NCI-H1436 (cell line): ENCODE measurements at regions not wholly inside any gene's neighbourhood (a gene's known extent, or its start where the extent isn't known, plus 50 kb on each side); places are given as distances from the start of the nearest gene placed in this dataset.

Source experiments
- DNase-seq: peaks from one replicate; lab custom pipeline; 2025; lab: John Stamatoyannopoulos, UW

- no peak for DNase-seq
Observed at GRCh38 chr7:30212701-30213111, 71.7 kb upstream of the ZNRF2 start.

DNA sequence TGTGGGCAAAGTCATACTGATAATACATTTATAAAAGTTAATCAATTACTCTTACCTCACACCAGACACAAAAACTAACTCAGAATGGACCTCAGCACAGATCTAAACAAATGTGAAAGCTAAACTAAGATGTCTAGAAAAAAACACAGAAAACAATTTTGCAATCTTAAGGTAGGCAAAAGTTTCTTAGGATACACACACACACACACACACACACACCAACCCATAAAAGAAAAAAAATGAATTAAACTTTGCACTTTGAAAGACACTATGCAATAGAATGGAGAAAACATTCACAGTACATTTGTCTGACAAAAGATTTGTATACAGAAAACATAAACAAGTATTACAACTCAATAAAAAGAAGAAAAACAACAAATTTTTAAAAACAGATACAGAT is 70.8 kb upstream of the ZNRF2 start:
- DNase-seq = no peak

DNA sequence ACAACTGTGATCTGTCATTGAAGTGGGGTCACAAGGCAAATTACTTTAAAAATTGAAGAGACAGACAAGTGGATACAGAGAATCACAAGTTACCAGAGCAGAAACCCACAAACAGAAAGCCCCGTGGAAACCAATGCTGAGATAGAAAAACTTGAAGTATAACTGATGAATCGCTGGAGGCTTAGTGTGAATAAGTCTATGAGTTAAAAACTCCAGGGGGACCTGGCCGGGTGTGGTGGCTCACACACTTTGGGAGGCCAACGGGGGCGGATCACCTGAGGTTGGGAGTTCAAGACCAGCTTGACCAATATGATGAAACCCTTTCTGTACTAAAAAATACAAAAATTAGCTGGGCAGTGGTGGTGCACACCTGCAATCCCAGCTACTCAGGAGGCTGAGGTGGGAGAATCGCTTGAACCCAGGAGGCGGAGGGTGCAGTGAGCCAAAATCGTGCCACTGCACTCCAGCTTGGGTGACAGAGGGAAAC is 69.7 kb upstream of the ZNRF2 start:
- no peak for DNase-seq

GRCh38 chr7:30221764-30222163 is 62.6 kb upstream of the ZNRF2 start:
- DNase-seq = no peak

DNA sequence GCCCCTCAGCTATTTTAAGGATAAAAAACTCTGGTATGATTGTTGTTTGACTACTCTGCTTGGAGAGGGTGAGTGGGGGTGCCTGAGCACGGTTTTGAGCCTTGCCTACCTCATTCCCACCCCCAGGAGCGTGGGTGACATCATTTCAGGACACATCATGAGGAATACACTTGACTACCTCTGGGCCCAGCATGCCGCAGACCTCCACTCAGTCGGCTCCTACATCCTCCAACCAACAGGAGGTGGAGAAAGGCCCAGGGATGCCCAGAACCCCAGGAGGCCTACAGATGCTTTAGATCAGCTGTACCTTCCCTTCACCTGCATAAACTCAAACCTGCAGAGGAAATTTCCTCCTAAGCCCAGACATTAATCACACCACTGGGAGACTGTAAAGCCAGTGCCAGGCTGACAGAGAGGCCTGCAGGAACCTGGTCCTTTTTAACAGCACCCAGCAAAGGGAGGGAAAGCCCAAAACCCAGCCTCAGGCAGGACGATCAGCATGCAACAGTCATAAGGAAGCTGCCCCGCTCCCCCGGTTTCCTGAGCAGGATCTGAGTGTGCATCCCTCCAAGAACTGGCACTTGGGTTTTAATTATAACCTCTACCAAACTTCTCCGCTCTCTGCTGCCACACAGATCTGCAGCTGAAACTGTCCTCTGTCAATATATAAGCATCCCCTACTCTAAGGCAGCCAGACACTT is 61.7 kb upstream of the ZNRF2 start:
- no peak for DNase-seq

- no peak for DNase-seq
Observed at GRCh38 chr7:30223896-30224295, 60.5 kb upstream of the ZNRF2 start.

DNA sequence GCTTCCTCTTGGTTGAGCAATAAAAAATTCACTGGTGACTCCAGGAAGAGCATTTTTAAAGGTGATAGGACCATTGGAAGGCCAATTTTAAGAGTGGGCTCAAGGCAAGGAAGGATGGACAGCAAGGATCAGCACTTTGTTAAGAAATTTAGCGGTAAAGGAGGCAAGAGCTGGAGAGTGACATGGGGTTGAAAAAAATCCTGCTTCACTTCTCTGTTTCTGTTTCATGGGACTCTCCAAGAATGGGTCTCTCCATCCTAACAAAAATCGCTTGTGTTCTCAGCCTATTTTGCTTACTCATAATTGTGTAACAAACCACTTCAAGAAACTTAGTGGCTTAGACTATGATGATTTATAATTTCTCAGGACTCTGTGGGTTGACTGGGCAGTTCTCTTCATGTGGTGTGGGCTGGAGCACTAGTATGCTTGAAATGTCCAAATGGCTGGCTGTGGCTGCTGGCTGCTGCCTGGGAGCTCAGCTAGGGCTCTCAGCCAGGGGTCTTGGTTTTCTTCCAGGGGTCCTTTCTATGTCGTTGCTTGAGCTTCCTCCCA is 59.8 kb upstream of the ZNRF2 start:
- no peak for DNase-seq

- DNase-seq = peak; percentile 14
Observed at GRCh38 chr7:30225863-30226613, 58.4 kb upstream of the ZNRF2 start.

DNA sequence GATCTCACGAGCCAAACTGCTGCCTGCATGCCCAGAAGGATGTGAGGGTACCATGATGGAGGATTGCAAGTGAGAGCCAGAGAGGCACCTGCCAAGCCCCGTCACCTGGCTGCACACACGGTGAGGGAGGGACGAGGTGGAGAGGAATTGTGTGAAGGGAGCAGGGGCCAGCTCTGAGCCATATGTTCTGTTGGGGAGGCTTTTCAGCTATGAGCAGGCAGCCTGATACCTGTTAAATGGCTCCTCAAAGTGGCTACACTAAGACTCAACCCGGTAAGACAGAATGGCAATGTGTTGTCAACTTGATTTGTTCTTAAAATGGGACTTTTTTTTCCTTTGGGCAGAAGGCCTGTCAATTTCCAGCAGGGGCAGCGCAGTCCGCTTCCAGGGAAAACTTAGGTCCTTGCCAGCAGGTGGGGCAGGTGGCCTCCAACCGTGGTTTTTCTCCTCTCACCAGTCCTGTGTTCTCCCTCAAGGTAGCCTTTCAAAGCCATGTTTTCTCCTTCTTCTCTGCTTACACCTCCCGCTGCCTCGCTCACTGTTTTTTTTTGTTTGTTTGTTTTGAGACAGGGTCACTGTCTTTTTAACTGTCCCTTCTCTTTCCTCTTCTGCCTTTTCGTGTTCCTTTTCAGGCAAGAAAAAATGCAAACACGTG is 57.7 kb upstream of the ZNRF2 start:
- peak; percentile 28 for DNase-seq

GRCh38 chr7:30231271-30231670 is 53.1 kb upstream of the ZNRF2 start:
- no peak for DNase-seq

DNA sequence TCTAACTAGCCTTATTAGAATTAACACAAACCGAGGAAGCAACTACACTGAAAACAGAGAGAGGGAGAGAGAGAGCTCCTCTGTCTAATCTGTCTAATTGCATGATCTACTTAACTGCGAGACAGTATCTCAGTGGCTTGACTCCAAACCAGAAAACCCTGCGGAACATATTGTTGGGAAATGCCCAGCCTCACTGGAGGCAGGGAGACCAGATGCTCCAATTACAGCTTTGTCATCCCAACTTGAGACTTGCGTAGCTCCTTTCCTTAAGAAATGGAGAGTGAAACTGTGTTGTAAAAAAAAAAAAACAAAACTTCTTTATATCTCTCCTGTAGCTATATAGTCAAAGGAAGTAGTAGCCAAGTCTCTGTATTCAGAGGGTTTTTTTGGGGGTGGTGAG is 52.0 kb upstream of the ZNRF2 start:
- no peak for DNase-seq
